ENCODE measurements at regions not wholly inside any gene's neighbourhood (a gene's known extent, or its start where the extent isn't known, plus 50 kb on each side); places are given as distances from the start of the nearest gene placed in this dataset.

DNA sequence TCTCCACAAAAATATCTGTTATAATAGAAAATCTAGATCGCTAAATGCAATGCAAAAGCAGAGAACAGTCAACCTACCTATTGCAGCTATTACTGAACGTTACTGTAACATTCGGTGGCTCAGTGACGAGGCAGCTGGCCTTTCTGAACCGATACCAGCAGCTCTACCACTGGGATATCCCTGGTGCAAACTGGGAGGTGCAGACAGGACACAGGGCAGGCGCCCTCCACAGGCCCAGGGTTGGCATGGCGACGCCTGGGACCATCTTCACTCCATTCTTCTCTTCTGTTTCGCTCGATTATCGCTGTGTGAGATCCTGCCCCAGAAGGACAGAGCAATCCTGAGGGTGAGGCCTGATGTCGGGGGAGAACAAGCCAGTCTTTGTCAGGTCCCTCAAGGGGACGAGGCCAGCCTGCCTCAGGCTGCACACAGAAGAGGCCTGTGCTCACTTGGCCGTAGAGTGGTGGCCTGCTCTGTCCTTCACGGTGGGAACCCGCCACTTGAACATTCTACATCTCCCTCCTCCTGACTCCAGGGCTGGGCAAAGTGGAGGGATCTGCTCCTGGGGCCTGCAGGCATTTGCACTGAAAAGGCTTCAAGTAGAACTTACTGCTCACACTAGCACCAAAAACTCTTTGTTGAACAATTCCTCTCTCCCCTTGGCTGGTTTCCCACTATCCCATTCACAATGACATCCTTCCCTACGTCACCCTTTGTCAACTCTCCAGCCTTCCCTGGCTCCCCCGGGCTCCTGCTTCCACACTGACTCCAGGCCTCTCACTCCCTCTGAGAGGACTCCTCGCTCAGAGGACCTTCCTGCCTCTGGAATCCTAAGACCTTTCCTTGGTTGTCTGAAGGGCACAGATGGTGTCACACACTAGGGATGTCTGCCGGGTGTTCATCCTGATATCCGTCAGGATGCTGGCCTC is 49.7 kb downstream of the CYRIA start:
- DNase-seq, result no peak

DNA sequence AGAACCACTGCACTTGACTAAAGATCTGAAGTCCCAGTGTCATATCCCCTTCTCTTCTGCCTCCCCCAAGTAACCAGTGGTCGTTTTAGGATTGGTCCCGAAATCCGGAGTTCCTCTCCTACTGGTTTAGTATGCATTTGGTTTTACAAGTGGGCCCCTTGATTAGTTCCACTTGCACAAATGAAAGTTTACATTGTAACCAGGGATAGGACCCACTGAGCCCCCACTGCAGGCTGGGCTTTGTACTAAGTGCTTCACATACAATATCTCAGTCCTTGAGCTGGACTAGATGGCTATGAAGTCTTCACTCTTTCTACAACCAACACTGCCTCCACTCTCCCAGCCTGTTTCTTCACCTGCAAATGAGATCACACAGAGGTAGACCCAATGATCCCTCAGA is 50.4 kb downstream of the CYRIA start:
- no peak for DNase-seq

DNA sequence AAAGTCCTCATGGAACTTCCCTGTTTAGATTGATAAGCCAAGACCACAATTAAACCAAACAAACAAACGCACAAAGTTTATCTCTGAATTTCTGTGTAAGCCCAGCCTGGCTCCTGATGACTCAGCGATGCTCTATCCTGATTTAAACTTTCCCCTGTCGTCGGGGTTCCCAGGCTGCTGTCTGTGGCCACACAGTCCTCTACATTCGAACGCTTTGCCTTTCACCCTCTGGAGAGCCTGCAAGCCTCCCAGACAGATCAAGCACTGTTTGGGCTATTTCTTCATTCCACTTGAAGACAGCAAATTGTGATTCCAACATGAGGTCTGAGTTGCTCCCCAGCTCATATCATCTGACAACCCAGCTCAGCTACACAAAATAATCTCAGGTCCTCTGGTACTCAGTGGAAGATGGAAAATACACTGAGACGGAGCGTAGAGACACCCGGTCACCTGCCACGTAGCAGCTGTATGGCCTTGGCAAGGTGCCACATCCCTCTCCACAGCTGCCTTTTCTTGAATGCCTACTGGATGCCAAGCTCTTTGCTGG is 51.2 kb downstream of the CYRIA start:
- no peak for DNase-seq

DNA sequence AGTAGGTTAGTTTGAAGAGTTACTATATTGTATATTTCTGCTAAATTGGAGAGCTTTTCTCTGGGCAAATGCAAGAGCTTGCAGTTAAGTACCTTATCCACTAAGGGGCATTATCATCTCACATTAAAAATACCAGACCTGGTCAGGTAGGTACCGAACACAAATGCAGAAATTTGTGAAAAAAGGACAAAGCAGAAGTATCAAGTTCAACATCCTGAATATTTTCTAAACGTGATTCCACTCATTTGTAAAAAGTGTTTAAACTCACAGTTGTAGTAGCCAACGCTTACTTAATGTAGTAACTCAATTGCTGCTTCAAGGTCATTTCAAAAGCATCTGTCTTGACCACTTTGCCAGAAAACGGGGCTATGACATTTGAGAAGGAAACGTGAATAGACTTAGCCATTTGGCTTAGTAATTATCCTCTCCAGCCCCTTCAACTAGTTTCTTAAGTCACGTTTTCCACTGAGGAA is 52.1 kb downstream of the CYRIA start:
- DNase-seq, result peak; percentile 67

DNA sequence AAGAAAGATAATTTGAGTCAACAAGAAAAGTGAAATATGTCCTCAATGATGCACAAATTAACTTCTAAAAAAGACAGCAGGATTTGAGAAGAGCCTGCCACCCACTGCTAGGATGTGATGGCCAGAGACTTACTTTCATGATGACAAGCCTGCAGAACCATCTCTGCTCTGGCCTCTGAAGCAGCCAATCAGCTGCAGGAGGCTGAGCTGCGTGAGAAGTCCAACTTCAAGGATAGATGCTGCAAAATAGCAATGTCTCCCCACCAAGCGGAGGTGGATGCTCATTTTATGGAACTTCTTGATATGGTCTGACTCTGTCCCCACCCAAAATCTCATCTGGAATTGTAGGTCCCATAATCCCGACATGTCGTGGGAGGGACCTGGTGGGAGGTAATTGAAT is 53.1 kb downstream of the CYRIA start:
- DNase-seq, result no peak

DNA sequence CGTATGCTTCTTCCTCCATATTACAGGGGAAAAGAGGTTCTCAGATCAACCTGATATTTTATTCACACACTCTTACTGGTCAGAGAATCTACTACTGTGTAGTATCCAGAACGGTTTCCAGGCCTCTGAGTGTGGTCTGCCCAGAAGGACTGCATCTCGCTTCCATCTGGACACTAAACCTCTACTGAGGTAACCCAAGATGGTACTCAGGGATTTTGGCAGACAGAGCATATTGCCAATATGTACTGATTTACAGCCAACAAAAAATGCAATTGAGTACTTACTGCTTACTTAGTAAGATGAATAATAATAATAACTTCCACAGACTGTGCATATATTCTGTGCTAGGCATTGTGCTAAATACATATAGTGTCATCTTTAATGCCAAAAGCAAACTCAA is 55.8 kb downstream of the CYRIA start:
- no peak for DNase-seq

DNA sequence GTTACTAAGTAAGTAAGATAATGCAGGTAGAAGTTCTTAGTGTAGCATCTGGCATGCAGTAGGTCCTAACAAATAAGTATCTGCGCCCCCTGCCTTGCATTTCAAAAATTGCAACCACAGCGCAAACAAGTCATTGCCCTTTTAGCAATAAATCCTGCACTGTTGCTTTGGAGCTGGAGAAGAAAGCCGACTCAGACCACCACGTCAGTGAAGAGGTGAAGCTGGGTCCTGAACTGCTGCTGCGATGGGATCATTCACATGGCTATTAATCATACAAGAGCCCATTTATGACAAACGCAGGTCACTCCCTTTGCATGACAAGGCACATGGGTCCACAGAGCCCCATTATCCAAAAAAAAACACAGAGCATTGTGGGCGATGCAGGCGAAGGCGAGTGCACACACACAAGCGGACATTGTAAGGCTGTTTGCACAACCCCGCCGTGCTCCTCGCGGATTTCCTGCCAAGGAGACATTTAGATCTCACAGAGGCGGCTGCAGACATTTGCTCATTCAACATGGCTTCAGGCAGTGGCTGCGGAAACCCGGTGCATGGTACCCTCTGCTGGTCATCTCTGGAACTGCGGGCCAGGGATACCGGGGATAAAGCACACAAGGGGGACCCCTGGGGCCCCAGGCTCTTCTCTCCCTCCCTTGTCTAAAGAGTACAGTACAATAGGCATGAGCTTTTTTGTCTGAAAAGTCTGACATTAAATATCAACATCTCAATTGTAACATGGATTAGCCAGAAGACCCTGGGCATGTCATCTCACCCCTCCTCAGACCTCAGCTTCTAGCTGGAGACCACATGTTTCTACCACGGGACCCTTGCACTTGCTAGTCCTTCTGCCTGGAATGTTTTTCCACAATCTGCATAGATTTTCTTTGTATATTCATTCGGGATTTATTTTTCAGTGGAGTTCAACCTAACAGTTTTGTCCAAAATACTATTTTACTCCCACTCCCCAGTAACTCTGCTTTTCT is 56.7 kb downstream of the CYRIA start:
- DNase-seq, result peak; percentile 48

DNA sequence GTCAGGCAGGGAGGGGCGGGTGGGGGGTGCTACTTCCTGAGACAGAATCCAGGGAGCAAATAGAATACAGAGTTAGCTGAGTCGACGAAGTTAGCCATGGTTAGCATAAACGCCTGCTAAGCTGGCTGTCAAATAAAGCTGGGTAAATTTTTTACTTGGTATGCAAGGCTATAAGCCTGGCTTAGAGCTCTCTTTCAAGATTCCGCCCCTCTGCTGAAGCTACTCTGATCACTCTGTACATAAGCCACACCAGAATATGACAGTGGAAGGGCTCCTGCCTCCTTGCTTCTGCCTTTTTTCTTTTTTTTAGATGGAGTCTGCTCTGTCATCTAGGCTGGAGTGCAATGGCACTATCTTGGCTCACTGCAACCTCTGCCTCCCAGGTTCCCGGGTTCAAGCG is 58.3 kb downstream of the CYRIA start:
- no peak for DNase-seq

DNA sequence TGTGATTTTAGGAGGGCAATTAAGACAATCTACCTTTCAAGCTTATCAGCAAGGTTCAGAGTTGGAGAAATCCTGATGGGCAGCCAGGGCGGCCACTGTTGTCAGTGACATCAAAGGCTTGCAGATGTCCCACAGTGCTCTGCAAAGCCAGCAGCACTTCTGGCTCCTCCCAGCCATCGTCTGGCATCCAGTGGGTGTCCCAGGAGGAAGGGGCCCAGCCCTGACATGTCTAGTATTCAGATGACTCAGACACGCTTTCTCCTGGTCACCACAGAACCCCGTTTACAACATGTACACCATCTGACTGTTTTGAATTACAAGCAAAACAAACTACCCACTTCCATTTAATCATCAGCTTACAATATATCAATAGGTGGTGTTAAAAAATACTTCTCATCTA is 61.4 kb downstream of the CYRIA start:
- DNase-seq, result no peak

DNA sequence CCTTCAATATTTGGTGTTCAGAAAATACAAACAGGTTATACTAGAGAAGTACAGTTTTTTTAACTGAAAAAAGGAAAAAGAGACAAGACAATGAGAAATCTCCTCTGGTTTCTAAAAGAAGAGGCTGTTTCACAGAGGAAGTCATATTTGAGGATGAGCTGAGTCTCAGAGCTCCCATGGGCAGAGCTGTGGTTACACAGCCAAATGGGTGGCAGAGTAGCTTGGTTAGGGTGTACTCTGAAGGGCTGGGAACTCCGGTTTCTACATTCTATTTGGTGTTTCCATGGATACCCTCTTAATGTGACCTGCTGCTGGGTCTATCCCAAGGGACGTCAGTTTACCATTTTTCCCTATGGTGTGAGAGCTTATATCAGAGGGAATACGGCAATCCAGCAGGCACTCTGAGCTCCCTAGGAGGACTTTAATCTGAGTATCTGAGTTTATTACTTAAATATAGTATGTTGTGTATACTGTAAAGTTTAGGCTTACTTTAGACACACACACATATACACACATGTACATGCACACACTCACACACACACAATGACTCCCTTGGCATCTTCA is 74.2 kb downstream of the CYRIA start:
- no peak for DNase-seq

DNA sequence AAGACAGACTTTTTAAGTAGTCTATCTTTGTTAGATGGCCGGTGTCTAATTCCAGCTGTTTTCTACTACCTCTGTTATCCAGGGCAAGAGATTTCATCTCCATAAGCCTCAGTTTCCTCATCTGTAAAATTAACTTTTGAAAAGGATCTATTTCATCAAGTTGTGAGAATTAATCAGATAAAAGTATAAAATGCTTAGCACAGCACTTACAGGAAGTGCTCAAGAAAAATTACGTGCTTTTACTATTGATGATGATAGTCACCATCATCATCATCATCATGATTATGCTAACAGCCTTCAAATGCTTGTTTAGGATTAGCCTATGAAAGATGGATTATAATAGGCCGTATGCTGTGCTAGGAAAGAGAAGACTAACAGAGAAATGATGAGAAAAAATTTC is 76.2 kb downstream of the CYRIA start:
- no peak for DNase-seq

DNA sequence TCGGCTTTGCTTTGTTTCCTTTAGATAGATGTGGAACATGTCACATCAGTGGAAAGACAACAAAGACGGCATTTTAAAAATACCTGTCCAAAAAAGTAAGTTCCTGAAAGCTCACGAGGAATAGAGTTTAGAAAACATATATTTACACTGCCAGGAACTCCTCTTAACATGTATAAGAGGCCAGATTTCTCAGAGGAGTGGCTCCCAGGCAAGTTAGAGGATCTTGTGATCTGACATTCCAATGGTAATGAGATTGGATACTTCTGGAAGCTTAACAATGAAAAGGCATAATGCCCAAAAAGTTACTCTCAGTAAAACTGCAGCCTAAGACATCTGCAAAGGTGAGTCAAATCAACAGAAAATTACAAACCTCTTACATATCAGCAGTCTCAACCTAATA is 77.1 kb downstream of the CYRIA start:
- DNase-seq, result no peak

DNA sequence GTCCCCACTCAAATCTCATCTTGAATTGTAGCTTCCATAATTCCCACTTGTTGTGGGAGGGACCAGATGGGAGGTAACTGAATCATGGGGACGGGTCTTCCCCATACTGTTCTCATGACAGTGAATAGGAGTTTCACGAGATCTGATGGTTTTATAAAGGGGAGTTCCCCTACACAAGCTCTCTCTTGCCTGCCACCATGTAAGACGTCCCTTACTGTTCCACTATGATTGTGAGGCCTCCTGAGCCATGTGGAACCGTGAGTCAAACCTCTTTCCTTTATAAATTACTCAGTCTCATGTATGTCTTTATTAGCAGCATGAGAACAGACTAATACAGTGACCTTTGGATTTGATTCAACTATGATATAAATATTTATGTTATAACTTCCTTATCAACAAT is 78.0 kb downstream of the CYRIA start:
- DNase-seq, result no peak

DNA sequence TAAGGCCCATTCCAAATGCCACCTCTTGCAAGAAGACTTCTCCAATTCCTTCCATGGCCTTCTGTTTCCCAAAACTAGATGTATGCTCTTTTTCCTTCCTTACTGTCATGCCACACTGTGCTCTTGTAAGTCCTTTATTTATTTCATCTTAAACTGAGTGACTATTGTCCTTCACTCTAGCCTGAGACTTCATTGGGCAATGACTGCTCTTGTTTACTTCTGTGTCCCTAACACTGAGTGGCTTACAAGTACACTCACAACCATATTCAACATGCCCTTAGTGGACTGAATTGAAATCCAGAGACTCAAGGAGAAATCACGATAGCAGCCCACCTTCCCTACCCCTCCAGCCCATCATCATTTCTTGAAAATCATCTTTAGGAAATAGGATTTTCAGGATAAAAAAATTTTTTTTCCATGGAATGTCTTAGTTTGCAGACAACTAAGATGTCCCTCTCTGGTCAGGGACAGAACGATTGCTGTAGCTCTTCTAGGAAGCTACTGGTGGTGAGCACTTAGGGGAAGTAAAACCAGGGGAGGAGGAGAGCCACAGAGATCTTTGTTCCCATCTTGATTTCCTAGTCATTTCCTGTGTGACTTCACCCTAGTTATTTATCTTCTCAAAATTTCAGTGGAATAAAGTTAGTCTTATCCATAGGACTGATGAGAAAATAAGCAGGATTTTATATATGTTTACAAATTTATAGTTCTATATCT is 80.7 kb downstream of the CYRIA start:
- no peak for DNase-seq

DNA sequence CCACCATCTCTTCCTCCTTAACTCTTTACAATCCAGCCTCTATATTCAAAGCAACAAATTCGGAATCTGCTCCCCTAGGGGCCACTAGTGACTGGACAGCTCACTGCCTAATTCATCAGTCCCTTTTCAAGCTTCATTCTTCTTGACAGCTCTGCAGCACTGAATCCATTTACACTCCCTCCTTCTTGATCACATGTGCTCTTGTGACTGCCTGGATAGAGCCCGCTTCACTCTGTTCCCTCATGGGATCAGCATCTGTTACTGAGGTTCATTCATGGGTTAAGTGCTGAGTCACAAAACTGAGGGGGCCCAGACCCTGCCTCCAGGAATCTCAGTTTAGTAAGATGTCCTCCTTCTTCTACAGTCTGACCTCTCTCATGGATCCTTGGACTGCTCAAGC is 81.5 kb downstream of the CYRIA start:
- no peak for DNase-seq

DNA sequence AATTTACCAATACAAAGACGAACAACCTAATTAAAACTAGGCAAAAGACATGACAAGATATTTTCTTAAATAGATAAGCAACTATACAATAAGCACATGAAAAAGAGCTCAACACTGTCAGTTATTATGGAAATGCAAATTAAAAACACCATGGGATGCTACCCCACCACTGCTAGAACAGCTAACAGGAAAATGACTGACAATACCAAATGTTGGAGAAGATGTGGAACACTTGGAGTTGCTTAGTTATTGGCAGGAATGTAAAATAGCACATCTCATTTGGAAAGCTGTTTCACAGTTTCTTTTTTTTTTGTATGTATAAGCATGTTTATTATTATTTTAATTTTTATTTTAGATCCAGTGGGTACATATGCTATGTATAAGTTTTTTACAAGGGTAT is 84.4 kb downstream of the CYRIA start:
- DNase-seq, result no peak

DNA sequence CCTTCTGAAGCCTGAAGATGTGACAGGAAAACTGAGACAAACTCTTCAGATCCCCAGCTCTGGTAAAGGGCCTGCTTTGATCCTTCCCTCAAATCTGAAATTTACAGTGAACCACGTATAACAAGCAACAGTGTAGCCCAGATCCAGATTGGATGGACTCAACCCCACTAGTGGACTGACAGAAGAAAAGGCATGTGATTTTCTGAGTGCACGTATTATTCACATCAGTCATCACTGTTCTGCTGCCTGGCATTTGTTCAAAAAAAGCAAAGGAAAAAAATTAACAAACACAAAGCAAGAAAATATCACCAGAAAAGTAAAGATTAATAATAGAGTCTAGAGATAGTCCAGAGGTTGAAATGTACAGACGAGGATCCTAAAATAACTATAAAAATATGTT is 87.6 kb downstream of the CYRIA start:
- DNase-seq, result no peak

DNA sequence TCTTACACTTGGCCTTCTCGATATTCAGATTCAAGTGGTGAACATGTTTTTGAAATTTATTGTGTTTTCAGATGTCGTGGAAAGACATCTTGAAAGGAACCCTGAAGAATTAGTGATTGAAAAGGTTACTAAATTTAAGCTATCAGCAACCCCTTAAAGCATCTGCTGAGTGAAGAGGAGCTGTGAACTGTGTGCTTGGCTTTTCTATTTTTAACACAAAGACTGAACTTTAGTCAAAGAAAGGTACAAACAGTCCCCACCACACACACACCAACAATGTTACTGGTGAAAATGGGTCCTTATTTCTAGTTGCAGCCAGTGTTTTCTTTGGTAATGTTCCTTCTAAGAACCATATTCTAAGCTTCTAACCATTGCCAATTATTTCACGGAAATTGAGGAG is 95.1 kb downstream of the CYRIA start:
- DNase-seq, result no peak

DNA sequence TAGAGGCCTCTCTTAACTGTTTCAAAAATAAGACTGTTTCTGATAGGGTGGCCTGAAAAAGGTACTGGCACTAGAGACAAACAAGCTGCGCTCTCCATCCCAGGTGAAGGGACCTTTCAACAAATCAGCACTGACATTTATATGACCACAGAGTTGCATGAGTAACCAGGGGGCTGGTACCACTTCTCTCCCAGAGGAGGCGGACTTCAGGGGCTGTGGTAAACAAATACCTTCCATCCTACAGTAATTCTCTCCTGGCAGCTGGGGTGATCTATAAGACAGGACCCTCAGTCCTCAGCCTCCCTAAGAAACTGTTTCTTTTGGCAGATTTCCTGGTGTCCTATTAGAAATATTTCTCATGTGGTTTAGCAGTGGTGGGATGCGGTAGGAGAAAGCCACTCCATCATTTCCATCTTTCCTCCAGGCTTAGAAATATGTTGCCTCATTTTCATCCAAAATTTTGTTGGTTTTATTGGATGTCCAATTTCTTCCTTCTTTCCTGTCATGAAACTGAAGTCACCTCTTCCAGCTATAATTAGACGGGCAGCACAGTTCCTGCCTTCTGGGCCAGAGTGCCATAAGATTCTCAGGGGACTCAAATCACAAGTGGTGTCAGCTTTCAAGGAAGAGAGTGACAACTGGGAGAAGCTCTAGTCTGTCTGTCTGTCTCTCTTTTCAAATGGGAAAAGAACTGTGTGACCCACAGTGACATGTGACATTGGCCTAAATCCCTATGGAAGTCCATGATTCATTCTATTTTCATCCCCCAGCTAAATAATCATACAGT is 96.4 kb downstream of the CYRIA start:
- DNase-seq, result peak; percentile 61

DNA sequence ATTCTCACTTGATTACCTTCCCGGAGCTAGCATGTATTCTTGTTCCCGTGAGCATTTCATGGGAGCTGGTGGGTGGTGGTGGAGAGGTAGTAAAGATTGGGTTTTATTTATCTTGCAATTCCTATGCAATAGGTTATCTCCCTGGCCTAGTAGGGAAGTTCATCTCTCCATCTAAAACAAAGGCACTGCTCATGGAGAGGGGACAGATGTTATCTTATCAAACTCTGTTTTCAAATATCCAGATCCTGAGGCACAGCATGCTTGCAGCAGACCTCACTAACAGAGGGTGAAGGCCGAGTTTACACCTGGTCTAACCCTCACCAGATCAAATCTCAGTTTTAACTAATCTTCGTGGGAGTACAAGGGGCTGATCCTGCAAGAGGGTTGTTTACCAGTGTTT is 98.9 kb downstream of the CYRIA start:
- peak; percentile 25 for DNase-seq

DNA sequence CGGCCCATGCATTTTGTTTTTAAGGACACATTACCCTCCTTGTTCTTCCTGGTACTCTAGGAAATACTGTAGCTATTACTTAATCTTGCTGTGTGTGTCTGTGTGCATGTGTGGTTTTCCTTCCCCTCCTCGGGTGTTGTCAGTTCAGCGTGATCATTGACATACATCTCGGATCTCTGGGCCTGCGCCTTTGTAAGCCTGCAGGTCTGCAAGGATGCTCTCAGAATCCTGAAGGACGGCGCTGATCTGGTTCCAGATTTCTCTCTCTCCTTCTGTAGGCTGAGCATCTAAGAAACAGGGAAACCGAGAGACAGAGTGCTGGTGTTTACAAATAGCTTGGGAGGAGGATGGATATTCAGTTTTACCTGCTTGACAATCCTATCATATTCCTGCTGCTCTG is 100.2 kb downstream of the CYRIA start:
- no peak for DNase-seq

DNA sequence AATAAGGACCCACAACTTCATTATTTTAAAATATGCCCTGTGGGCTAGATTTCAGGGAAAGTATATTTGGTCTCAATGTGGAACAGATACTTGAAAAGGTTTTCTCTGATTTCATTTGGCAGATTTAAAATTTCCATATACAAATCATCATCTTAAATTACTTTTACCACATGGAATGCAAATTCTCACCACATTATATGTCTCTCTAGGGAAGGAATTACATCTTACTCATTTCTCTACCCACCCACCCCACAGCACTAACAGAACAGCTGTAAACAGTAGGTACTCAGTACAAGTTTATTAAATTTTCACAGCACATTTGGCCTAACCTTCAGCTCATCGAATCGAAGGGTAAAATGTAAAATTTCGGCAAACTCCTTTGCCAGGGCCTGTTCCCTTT is 104.0 kb downstream of the CYRIA start:
- no peak for DNase-seq

All from NCI-H524 treated with DMSO at 0.1 percent for 48 hours (cell line).